GM12872 (cell line): ENCODE measurements at regions not wholly inside any gene's neighbourhood (a gene's known extent, or its start where the extent isn't known, plus 50 kb on each side); places are given as distances from the start of the nearest gene placed in this dataset.

Source experiments
- TF ChIP-seq, protein P1 (sequence below): IDR thresholded peaks from 3 replicates; pipeline ENCODE4 v1.5.1; 2011; ENCODE audit warnings: low read depth, mild to moderate bottlenecking, low read length, moderate library complexity; ENCODE audit not compliant: insufficient read depth

DNA sequence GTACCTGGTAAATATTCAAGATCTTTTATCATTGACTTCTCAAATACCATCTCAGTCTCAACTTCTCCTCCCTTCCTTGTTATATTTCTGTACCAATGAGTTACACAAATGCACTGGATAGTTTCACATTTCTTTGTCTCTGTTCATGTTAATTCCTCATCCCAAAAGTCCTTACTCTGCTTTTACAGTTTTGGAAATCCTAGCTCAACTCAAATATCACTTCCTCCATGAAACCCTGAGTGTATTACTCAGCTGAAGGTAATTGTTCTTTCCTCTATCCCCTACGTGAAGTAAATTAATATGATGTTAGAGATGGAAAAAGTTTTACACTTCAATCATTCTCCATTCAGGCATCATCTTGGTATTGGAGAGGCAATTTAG lies 241.5 kb downstream of the TLE4 start:
- TF ChIP-seq, protein P1, sequence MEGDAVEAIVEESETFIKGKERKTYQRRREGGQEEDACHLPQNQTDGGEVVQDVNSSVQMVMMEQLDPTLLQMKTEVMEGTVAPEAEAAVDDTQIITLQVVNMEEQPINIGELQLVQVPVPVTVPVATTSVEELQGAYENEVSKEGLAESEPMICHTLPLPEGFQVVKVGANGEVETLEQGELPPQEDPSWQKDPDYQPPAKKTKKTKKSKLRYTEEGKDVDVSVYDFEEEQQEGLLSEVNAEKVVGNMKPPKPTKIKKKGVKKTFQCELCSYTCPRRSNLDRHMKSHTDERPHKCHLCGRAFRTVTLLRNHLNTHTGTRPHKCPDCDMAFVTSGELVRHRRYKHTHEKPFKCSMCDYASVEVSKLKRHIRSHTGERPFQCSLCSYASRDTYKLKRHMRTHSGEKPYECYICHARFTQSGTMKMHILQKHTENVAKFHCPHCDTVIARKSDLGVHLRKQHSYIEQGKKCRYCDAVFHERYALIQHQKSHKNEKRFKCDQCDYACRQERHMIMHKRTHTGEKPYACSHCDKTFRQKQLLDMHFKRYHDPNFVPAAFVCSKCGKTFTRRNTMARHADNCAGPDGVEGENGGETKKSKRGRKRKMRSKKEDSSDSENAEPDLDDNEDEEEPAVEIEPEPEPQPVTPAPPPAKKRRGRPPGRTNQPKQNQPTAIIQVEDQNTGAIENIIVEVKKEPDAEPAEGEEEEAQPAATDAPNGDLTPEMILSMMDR: no peak

DNA sequence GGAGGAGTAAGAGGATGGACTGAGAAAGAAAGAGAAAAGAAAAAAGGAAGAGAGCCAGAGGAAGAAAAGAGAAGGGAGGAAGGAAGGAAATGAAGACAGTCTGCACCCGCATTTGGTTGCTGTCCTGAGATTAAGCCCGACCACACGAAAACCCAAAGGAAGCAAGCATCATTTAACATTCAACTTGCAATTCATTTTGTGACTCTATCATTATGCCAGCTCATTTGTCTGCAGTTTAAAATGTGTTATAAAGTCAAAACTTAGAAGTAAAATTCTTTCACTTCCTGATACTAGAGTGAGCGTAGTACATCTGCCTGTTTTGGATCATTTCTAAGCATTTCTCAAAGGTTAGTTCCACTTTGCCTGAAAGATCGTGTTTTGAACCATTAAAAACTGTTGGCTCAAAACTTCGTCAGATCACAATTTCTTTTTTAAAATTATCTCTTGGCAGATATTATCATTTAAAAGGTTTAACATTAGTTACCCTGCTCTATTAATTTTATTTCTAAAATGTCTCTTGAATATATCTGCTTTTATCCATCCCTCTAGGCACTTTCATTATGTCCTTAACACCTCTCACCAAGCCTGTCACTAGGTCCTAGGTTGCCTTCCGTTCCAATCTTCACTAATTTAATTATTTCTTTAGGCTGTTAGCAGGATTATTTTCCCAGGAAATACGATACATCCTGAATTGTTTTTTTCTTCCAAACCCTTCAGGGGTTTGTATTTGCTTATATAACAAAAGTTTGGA lies 240.9 kb downstream of the TLE4 start:
- TF ChIP-seq, protein P1: no peak

DNA sequence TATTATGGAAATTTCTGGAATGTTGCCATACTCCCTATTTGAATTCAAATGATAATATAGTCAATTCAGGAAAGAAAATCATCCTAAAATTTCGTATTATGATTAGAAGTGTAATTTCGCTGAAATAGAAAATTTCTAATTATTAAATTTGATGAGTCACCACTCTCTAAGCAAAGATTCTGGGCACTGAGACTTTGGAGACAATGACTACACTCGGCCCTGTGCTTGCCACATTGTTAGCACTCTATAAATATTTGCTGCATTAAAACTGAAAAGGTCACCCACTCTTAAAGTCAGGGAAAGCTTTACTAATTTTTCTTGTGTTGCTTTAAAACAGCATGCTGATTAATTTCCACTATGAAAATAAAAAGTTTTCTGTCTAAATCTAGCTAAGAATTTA lies 240.3 kb downstream of the TLE4 start:
- TF ChIP-seq, protein P1: no peak

DNA sequence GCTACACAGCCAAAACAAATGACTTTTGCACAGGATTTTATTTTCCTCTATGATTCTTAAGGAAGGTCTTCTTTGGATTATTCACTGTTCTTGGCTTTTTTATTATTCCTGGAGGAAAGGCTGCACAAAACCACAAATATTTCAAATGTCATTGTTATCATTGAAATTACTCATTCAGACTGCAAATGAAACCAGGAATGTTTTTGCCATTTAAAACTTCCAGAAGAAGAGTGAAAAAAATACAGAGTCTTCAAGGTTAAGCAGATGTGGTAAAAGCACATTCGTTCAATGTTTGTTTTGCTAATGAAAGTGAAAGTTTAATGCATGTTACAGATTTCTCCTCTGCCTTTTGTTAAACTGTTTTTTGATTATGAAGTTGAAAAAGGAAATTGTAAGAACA lies 238.2 kb downstream of the TLE4 start:
- TF ChIP-seq, protein P1: no peak

DNA sequence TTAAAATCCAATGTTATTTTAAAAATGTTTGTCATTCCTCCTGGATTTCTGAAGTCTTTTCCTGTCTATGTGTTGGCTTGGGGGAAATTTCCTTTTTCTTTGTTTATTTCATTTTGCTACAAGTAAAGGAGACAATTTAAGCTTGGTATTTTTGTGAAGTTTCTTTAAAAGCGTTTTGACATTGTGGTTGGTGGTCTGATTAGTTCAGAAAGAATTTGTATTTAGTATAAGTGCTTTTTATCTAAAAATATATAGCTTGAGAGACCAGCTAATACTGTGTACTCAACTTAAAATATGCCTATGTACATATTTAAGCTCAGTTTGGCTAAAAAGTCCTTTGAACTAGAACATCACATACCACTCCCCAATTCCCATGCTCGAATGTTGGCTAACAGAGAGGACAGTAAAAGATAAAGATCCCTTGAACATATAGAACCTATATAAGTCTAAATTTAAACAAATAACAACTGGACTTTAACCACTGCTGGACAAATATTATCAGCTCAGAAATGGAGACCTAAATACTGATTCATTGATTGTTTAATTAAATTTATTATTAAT lies 237.6 kb downstream of the TLE4 start:
- TF ChIP-seq, protein P1: no peak

DNA sequence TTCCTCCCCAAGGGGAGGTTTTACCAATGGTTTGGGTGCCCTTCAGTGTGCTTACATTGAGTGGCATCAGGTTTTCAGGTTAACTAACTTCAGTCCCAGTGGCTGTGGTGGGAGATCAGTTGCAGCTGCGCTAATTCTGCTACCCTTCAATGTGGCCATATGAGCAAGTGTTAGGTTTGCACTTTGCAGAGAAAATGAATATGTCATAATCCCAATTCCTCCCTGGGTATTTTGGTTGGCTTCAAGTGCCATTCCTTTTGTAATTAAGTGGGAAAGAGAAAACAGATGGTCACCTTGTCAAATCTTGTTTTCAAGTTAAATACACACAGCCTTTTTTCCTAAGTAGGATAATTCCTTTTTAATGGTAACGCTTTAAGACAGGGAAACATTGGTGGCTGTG lies 236.2 kb downstream of the TLE4 start:
- TF ChIP-seq, protein P1: no peak

DNA sequence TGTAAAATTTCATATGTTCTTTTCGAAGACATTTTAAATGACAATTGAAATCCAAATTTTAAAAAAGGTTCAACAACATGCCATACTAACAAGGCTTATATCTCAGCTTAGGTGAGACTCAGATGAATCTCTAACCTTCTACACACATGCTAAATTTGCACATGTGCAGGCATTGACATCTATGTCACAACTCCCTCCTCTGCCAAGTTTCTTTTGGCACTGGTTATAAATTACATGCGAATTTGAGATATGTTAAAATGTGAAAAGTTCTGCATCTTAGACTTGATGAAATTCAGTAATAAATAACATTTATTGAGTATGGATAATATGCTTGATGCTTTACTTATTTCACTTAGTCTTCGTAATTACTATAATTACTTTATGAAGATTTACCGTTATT lies 234.3 kb downstream of the TLE4 start:
- TF ChIP-seq, protein P1: no peak
